Nephron (organoid): ENCODE measurements at regions not wholly inside any gene's neighbourhood (a gene's known extent, or its start where the extent isn't known, plus 50 kb on each side); places are given as distances from the start of the nearest gene placed in this dataset.

Experiments
- H3K27ac Mint-ChIP-seq, 3 experiments: 2 replicates each; pipeline ENCODE4 v1.8.0; 2020; ENCODE audit warnings: mixed read lengths in 3 of 3, mild to moderate bottlenecking in 2 of 3, moderate library complexity in 1 of 3
- H3K27me3 Mint-ChIP-seq: 2 replicates; pipeline ENCODE4 v1.8.0; 2021; ENCODE audit warnings: low read depth, mild to moderate bottlenecking, moderate library complexity, mixed read lengths
- H3K36me3 Mint-ChIP-seq: 2 replicates; pipeline ENCODE4 v1.8.0; 2020; ENCODE audit warnings: low read depth, mixed read lengths
- H3K4me1 Mint-ChIP-seq: 2 replicates; pipeline ENCODE4 v1.8.0; 2020; ENCODE audit warnings: mixed read lengths
- H3K4me3 Mint-ChIP-seq, 3 experiments: 2 replicates each; pipeline ENCODE4 v1.8.0; 2020; ENCODE audit warnings: mild to moderate bottlenecking in 3 of 3, mixed read lengths in 3 of 3, moderate library complexity in 2 of 3
- H3K9me3 Mint-ChIP-seq: 2 replicates; pipeline ENCODE4 v1.8.0; 2020; ENCODE audit warnings: mixed read lengths
- TF ChIP-seq, protein P1 (sequence below), 3 experiments: fragments of 200-600 bp; sonication (generic); IDR thresholded peaks; one replicate each; pipeline ENCODE4 v1.5.0; 2021; ENCODE audit warnings: antibody characterized with exemption in 3 of 3; ENCODE audit not compliant: unreplicated experiment in 3 of 3

DNA sequence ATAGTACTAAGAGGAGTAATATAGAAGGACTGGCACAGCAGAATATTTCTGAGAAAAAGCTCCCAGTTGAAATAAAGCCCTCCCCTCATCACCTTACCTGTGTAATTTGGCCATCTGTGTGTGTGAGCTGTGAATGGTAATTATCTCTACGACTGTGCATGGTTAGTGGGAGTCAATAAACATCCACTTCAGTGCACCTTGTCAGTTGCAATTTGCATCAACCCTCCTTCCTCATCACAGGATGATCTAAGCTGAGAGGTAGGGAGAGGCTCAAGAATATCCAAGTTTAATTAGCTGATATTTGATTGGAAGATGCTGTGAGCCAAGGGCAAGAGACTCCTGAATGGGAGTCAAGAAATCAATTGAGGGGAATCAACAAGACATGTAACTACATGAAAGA lies 694.9 kb upstream of the KLHL29 start:
- H3K4me1 Mint-ChIP-seq, result no peaks in the 10 kb centered on the region
- no peaks in the 10 kb centered on the region for H3K36me3 Mint-ChIP-seq
- TF ChIP-seq, protein P1, sequence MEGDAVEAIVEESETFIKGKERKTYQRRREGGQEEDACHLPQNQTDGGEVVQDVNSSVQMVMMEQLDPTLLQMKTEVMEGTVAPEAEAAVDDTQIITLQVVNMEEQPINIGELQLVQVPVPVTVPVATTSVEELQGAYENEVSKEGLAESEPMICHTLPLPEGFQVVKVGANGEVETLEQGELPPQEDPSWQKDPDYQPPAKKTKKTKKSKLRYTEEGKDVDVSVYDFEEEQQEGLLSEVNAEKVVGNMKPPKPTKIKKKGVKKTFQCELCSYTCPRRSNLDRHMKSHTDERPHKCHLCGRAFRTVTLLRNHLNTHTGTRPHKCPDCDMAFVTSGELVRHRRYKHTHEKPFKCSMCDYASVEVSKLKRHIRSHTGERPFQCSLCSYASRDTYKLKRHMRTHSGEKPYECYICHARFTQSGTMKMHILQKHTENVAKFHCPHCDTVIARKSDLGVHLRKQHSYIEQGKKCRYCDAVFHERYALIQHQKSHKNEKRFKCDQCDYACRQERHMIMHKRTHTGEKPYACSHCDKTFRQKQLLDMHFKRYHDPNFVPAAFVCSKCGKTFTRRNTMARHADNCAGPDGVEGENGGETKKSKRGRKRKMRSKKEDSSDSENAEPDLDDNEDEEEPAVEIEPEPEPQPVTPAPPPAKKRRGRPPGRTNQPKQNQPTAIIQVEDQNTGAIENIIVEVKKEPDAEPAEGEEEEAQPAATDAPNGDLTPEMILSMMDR (IDR thresholded peaks at IDR 0.05; ENCODE audit: unreplicated experiment in 3 of 3), result no peak
- peaks cover 7% of the 10 kb centered on the region for H3K27me3 Mint-ChIP-seq
- no peak overlapping the region for H3K27ac Mint-ChIP-seq
- H3K4me3 Mint-ChIP-seq, result no peak overlapping the region
- H3K9me3 Mint-ChIP-seq, result no peaks in the 10 kb centered on the region

DNA sequence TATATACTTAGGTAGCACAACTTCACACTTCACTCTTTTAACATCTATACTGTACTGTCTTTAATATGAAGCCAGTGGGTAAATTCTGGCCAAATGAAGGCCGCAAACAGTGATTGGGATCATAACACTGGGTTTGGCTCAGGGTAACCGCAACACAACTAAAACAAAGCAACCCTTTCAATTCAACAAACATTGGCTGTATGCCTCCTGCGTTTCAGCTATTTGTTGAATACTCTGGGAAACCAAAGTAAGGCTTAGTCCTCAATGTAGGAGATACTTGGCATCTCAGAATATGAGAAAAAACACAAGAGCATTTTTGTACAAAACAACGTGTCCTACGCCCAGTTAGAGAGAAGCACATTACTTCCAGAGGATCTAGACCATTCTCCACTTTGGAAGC lies 693.3 kb upstream of the KLHL29 start:
- Mint-ChIP-seq H3K36me3 (no peaks in the 10 kb centered on the region), H3K9me3 (no peaks in the 10 kb centered on the region), H3K4me3 (no peak overlapping the region), H3K4me1 (no peaks in the 10 kb centered on the region), H3K27me3 (peaks cover 7% of the 10 kb centered on the region), H3K27ac (no peak overlapping the region)
- TF ChIP-seq, protein P1 (IDR thresholded peaks at IDR 0.05; ENCODE audit: unreplicated experiment in 3 of 3), result no peak

DNA sequence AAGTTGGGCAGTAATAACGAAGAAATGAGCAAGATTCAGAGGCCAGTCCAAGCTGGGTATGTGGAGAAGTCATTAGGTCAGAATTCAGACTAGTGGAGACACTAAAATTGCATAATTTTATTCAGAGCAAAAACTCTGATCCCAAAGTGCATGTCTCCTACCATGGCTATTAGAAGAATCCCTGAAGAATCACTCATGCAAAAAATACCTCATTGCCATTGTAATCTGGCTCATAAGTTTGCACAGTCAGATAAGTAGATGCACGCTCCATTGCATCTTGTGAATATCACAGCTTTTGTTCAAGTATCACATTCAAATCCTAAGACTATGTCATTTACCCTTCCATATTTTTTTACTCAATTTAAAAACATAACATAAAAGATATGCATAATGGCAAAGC lies 692.2 kb upstream of the KLHL29 start:
- no peak overlapping the region for H3K4me3 Mint-ChIP-seq
- H3K27ac Mint-ChIP-seq, result no peak overlapping the region
- no peaks in the 10 kb centered on the region for H3K9me3 Mint-ChIP-seq
- TF ChIP-seq, protein P1 (IDR thresholded peaks at IDR 0.05; ENCODE audit: unreplicated experiment in 3 of 3), result no peak
- no peaks in the 10 kb centered on the region for H3K36me3 Mint-ChIP-seq
- peaks cover 7% of the 10 kb centered on the region for H3K27me3 Mint-ChIP-seq
- no peaks in the 10 kb centered on the region for H3K4me1 Mint-ChIP-seq

DNA sequence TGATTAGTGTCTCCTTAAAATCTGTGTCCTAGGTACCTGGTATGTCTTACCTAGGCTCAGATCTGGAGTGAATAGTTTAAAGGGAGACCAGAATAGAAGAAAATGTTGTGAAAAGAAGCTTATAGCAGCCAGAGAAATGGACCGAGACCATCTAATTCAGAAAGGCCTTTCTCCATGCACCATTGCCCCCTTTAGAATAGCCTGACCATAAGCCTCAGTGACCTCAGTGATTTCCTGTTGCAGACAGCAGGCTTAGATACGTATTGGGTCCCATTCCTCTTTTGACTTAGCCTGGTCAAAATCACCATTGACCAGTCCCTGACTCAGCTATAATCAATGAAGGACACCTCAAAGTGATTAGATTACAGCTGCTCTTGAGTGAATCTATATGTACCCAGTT lies 690.7 kb upstream of the KLHL29 start:
- no peaks in the 10 kb centered on the region for H3K4me1 Mint-ChIP-seq
- H3K4me3 Mint-ChIP-seq, result no peak overlapping the region
- no peaks in the 10 kb centered on the region for H3K9me3 Mint-ChIP-seq
- H3K27me3 Mint-ChIP-seq, result peaks cover 7% of the 10 kb centered on the region
- H3K36me3 Mint-ChIP-seq, result no peaks in the 10 kb centered on the region
- H3K27ac Mint-ChIP-seq, result peak overlapping the region in 1 of 3 experiments; percentile 5
- TF ChIP-seq, protein P1 (IDR thresholded peaks at IDR 0.05; ENCODE audit: unreplicated experiment in 3 of 3), result no peak

DNA sequence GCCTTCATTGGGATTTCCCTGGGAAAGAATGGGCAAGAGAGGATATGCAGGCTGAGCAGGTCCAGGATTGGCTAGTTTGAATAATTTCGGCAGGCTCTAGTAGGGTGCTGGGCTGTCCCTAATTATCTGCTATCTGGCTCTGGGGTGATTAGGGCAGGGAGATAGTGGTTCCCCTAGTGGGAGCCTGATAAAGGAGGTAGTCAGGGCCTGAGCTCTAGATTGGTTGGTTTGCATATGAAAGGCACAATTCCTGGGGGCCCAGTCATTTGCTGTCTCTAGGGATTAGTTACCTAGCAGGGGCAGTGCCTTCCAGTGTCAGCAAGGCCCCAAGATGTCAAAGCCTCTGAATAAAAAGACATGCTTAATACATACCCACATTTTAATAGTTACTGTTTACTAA lies 690.1 kb upstream of the KLHL29 start:
- TF ChIP-seq, protein P1 (IDR thresholded peaks at IDR 0.05; ENCODE audit: unreplicated experiment in 3 of 3), result no peak
- Mint-ChIP-seq H3K27me3 (peaks cover 7% of the 10 kb centered on the region), H3K4me3 (no peak overlapping the region), H3K9me3 (no peaks in the 10 kb centered on the region), H3K27ac (no peak overlapping the region), H3K36me3 (no peaks in the 10 kb centered on the region), H3K4me1 (no peaks in the 10 kb centered on the region)

DNA sequence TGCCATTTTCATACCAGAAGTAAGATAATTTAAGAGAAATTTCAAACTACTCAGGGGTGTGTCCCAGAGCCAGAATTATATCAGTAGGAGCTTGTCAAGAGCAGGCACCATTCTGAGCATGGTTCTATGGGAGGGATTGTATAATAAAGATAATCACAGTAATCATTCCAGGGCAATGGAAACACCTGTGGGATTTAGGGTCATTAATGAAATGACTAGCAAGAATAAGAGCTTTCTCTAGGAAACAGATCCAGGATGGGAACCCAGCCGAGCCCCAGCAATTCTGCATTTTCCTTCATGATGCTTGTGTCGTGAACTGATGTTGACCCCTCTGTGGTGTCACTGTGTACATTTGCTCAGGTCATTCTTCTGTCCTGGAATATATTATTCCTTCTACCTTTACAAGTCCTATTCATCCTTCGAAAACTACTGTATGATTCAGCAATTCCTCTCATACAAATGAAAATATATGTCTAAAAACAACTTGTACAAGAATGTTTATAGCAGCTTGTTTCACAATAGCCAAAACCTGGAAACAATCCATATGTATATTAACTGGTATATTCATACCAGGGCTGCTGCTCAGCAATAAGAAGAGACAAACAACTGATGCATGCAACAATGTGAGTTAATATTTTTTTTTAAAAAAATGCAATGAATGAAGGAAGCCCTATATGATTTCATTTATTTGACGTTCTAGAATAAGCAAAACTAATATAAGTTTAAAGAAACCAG lies 687.8 kb upstream of the KLHL29 start:
- Mint-ChIP-seq H3K36me3 (no peaks in the 10 kb centered on the region), H3K27me3 (no peaks in the 10 kb centered on the region), H3K4me3 (no peak overlapping the region), H3K4me1 (peaks cover 7% of the 10 kb centered on the region), H3K9me3 (no peaks in the 10 kb centered on the region), H3K27ac (no peak overlapping the region)
- TF ChIP-seq, protein P1 (IDR thresholded peaks at IDR 0.05; ENCODE audit: unreplicated experiment in 3 of 3), result no peak
